H1 (cell line): ENCODE measurements at regions not wholly inside any gene's neighbourhood (a gene's known extent, or its start where the extent isn't known, plus 50 kb on each side); places are given as distances from the start of the nearest gene placed in this dataset.

ENCODE experiments used
- CTCF ChIA-PET: fragments of 300-600 bp; sonication (Branson Sonifier 250); formaldehyde crosslinking; loops from one replicate; lab custom pipeline; 2021; ENCODE audit not compliant: partially characterized antibody; lab: Charles Lee
- POLR2A ChIA-PET: fragments of 300-600 bp; sonication (Branson Sonifier 250); formaldehyde crosslinking; loops from one replicate; lab custom pipeline; 2021; ENCODE audit warnings: inconsistent platforms; ENCODE audit not compliant: partially characterized antibody; lab: Charles Lee
- DNase-seq, 2 experiments: peaks; one replicate each; pipeline versions ENCODE4 v3.0.0 to v3.0.0-alpha.2; 2010 to 2022; ENCODE audit warnings: low spot score in 2 of 2, low read depth in 1 of 2, mixed read lengths in 1 of 2
- FAIRE-seq: peaks from 2 replicates; lab custom pipeline; 2011; peaks lifted over from hg19 to GRCh38; lab: Jason Lieb, UNC
- H2AFZ ChIP-seq: 2 replicates; pipeline ENCODE4 v1.8.1; 2012; ENCODE audit warnings: low read length, inconsistent platforms
- H2AK5ac ChIP-seq: 2 replicates; pipeline ENCODE4 v1.6.1; 2013; ENCODE audit warnings: low read depth, low read length
- H2BK120ac ChIP-seq: replicated peaks from 2 replicates; pipeline ENCODE3; 2013; ENCODE audit warnings: low read depth, low read length, inconsistent platforms
- H2BK12ac ChIP-seq: 2 replicates; pipeline ENCODE4 v1.6.1; 2013; ENCODE audit warnings: low read depth, low read length
- H2BK15ac ChIP-seq: 2 replicates; pipeline ENCODE4 v1.6.1; 2013; ENCODE audit warnings: low read length
- H2BK20ac ChIP-seq: 2 replicates; pipeline ENCODE4 v1.6.1; 2013; ENCODE audit warnings: low read length
- H2BK5ac ChIP-seq: 2 replicates; pipeline ENCODE4 v1.6.1; 2013; ENCODE audit warnings: low read depth, low read length
- H3K14ac ChIP-seq: 2 replicates; pipeline ENCODE4 v1.6.1; 2013; ENCODE audit warnings: inconsistent platforms; ENCODE audit not compliant: insufficient read length
- H3K18ac ChIP-seq: 2 replicates; pipeline ENCODE4 v1.6.1; 2013; ENCODE audit warnings: low read length; ENCODE audit errors: extremely low read depth
- H3K23ac ChIP-seq: 2 replicates; pipeline ENCODE4 v1.6.1; 2013; ENCODE audit warnings: inconsistent platforms; ENCODE audit not compliant: insufficient read length
- H3K23me2 ChIP-seq: 2 replicates; pipeline ENCODE4 v1.6.1; 2013; ENCODE audit warnings: low read depth, low read length
- H3K27ac ChIP-seq: 2 replicates; pipeline ENCODE4 v1.6.1; 2011; ENCODE audit warnings: low read depth, low read length, inconsistent platforms
- H3K27me3 ChIP-seq, 4 experiments: replicated peaks in 1 of 4; 1 replicate in 1 of 4; 2 replicates in 3 of 4; pipeline versions ENCODE4 v1.6.1 to v1.8.1; 2011 to 2013; ENCODE audit warnings: low read length in 3 of 4, mild to moderate bottlenecking in 3 of 4, inconsistent platforms in 2 of 4, mixed read lengths in 2 of 4, moderate library complexity in 1 of 4; ENCODE audit not compliant: control insufficient read depth in 3 of 4, insufficient read depth in 3 of 4; ENCODE audit errors: extremely low read depth in 1 of 4
- H3K36me3 ChIP-seq, 4 experiments: 2 replicates each; pipeline versions ENCODE4 v1.6.1 to v1.8.1; 2011 to 2013; ENCODE audit warnings: mild to moderate bottlenecking in 4 of 4, low read length in 3 of 4, moderate library complexity in 2 of 4, control low read depth in 1 of 4, inconsistent platforms in 1 of 4; ENCODE audit not compliant: insufficient read depth in 4 of 4, control insufficient read depth in 2 of 4
- H3K4ac ChIP-seq: replicated peaks from 2 replicates; pipeline ENCODE3; 2013; ENCODE audit warnings: low read length, low read depth, mixed read lengths, inconsistent platforms; ENCODE audit not compliant: insufficient read length
- H3K4me1 ChIP-seq, 4 experiments: replicated peaks in 1 of 4; 1 replicate in 1 of 4; 2 replicates in 3 of 4; pipeline versions ENCODE4 v1.6.1 to v1.8.1; 2011 to 2013; ENCODE audit warnings: low read length in 3 of 4, inconsistent platforms in 2 of 4, mixed read lengths in 1 of 4; ENCODE audit not compliant: insufficient read depth in 4 of 4, control insufficient read depth in 3 of 4
- H3K4me2 ChIP-seq, 2 experiments: 2 replicates each; pipeline versions ENCODE4 v1.6.1 to v1.8.1; 2011 to 2013; ENCODE audit warnings: low read depth in 2 of 2, low read length in 2 of 2, control low read depth in 1 of 2, inconsistent platforms in 1 of 2, mild to moderate bottlenecking in 1 of 2; ENCODE audit not compliant: insufficient read depth in 1 of 2
- H3K4me3 ChIP-seq, 4 experiments: fragments of 200-600, 300-600 bp in 1 of 4; sonication (generic), shearing (Covaris generic), sonication (Bioruptor Twin) in 1 of 4; 2 replicates each; pipeline versions ENCODE4 v1.5.1 to v1.8.1; 2011 to 2016; ENCODE audit warnings: low read length in 4 of 4, low read depth in 3 of 4, control low read depth in 2 of 4, inconsistent platforms in 2 of 4, mild to moderate bottlenecking in 2 of 4, mixed read lengths in 1 of 4, moderate library complexity in 1 of 4; ENCODE audit not compliant: insufficient read depth in 2 of 4; ENCODE audit errors: extremely low read depth in 1 of 4
- H3K56ac ChIP-seq: replicated peaks from 2 replicates; pipeline ENCODE3; 2013; ENCODE audit warnings: low read depth, mild to moderate bottlenecking, mixed read lengths, low read length, inconsistent platforms; ENCODE audit not compliant: insufficient read length
- H3K79me1 ChIP-seq: 2 replicates; pipeline ENCODE4 v1.6.1; 2013; ENCODE audit warnings: low read depth, low read length, control low read depth
- H3K79me2 ChIP-seq, 2 experiments: 2 replicates each; pipeline versions ENCODE4 v1.6.1 to v1.8.1; 2012 to 2013; ENCODE audit warnings: low read length in 2 of 2, mild to moderate bottlenecking in 2 of 2, inconsistent platforms in 1 of 2; ENCODE audit not compliant: insufficient read depth in 2 of 2, control insufficient read depth in 1 of 2
- H3K9ac ChIP-seq, 4 experiments: replicated peaks in 1 of 4; 1 replicate in 1 of 4; 2 replicates in 3 of 4; pipeline versions ENCODE4 v1.6.1 to v1.8.1; 2011 to 2013; ENCODE audit warnings: low read depth in 3 of 4, low read length in 3 of 4, control low read depth in 2 of 4, mild to moderate bottlenecking in 2 of 4, moderate library complexity in 2 of 4, inconsistent platforms in 1 of 4; ENCODE audit errors: extremely low read depth in 1 of 4
- H3K9me3 ChIP-seq, 2 experiments: 2 replicates each; pipeline versions ENCODE4 v1.6.1 to v1.8.1; 2012 to 2013; ENCODE audit warnings: mild to moderate bottlenecking in 2 of 2, moderate library complexity in 2 of 2, control low read depth in 1 of 2, inconsistent platforms in 1 of 2, low read depth in 1 of 2, low read length in 1 of 2, mixed read lengths in 1 of 2; ENCODE audit not compliant: insufficient read depth in 2 of 2
- H4K20me1 ChIP-seq, 2 experiments: replicated peaks in 1 of 2; 2 replicates each; pipeline versions ENCODE3 to v1.8.1; 2011 to 2013; ENCODE audit warnings: inconsistent platforms in 2 of 2, low read length in 2 of 2, mild to moderate bottlenecking in 1 of 2; ENCODE audit not compliant: insufficient read depth in 2 of 2, control insufficient read depth in 1 of 2
- H4K5ac ChIP-seq: 2 replicates; pipeline ENCODE4 v1.6.1; 2013; ENCODE audit warnings: low read length, low read depth, mixed read lengths, inconsistent platforms; ENCODE audit not compliant: insufficient read length
- H4K8ac ChIP-seq: 2 replicates; pipeline ENCODE4 v1.8.0; 2013; ENCODE audit warnings: mild to moderate bottlenecking, moderate library complexity, low read length, inconsistent platforms; ENCODE audit not compliant: insufficient read depth; ENCODE audit errors: extremely low read depth
- H4K91ac ChIP-seq: replicated peaks from 2 replicates; pipeline ENCODE3; 2013; ENCODE audit warnings: low read length, mixed read lengths, inconsistent platforms; ENCODE audit not compliant: insufficient read length
- EGR1 ChIP-seq: IDR thresholded peaks from 2 replicates; pipeline ENCODE4 v1.6.1; 2011; ENCODE audit warnings: low read depth, low read length, borderline replicate concordance
- FOSL1 ChIP-seq: IDR thresholded peaks from 2 replicates; pipeline ENCODE4 v1.6.1; 2011; ENCODE audit warnings: mild to moderate bottlenecking, low read depth, low read length, moderate library complexity; ENCODE audit not compliant: insufficient read depth
- JUND ChIP-seq: IDR thresholded peaks from 2 replicates; pipeline ENCODE4 v1.6.1; 2011; ENCODE audit warnings: mild to moderate bottlenecking, improper control_type of control experiment, low read length
- KDM4A ChIP-seq: IDR thresholded peaks from one replicate; pipeline ENCODE4 v1.7.1; 2012; ENCODE audit warnings: low read depth, mild to moderate bottlenecking, moderate library complexity, low read length, inconsistent platforms; ENCODE audit not compliant: severe bottlenecking
- WGBS, 2 experiments: shearing (Covaris generic) in 1 of 2; methylation state at CpG; one replicate each; pipeline versions ENCODE4 v1.1.6 to v1.1.7; 2013 to 2015; ENCODE audit warnings: low lambda C conversion rate in 2 of 2, mixed read lengths in 2 of 2, inconsistent platforms in 1 of 2, low coverage in 1 of 2, missing lambda C conversion rate in 1 of 2; ENCODE audit not compliant: insufficient replicate concordance in 2 of 2, insufficient coverage in 1 of 2, insufficient read length in 1 of 2; ENCODE audit errors: extremely low coverage in 1 of 2, missing lambda C conversion rate in 1 of 2; 5-methylcytosine and 5-hydroxymethylcytosine counted together

DNA sequence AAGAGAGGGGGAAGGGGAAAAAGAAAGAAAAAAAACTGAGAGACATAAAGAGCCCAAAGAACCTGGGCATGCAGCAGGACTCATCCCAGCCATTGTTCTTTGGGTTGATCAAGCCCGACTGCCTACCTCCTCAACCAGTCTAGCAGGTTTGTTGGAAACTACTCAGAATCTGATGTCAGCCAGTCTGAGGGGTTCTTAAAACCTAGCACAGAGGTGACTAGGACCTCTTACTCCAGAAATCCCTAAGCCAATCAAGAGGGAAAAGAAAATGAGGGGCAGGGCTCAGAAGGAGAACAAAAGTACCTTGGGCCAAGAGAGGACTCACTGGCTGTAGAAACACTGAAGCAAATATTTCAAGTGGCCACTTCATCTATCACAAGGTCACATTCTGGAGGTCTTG lies 228.0 kb downstream of the AASDHPPT start:
- CTCF ChIA-PET: interaction anchor here (1.6 kb wide), 1 partner anchor 712 kb away, joined by 4 read pairs; the partner anchor contains the start of gene GUCY1A2
- H3K79me2 ChIP-seq: no peaks in the 10 kb centered on the region
- FAIRE-seq: no peak
- no peak overlapping the region for H3K9ac ChIP-seq
- H3K79me1 ChIP-seq: no peaks in the 10 kb centered on the region
- no peaks in the 10 kb centered on the region for H3K27me3 ChIP-seq
- H3K23ac ChIP-seq: no peak overlapping the region
- POLR2A ChIA-PET: no interaction called here
- WGBS, 2 experiments: 91% methylated on average over 1 of the region's 1 CpG; no CpG with 5 or more reads in 1 of the 2 experiments
- DNase-seq: no peak
- no peaks in the 10 kb centered on the region for H3K23me2 ChIP-seq
- no peak overlapping the region for H2BK5ac ChIP-seq
- H3K36me3 ChIP-seq: no peaks in the 10 kb centered on the region; a peak in 1 of 8 replicates
- no peak overlapping the region for H3K18ac ChIP-seq
- H3K4ac ChIP-seq: no peak overlapping the region
- no peak overlapping the region for H2AFZ ChIP-seq
- no peak overlapping the region for H2BK120ac ChIP-seq
- H3K4me2 ChIP-seq: no peak overlapping the region
- H4K5ac ChIP-seq: no peak overlapping the region
- H3K4me3 ChIP-seq: no peak overlapping the region
- H4K8ac ChIP-seq: no peak overlapping the region
- H3K56ac ChIP-seq: no peak overlapping the region
- H2AK5ac ChIP-seq: no peak overlapping the region
- H3K9me3 ChIP-seq: peaks cover 19 to 22% of the 10 kb centered on the region in 2 experiments
- H4K20me1 ChIP-seq: no peaks in the 10 kb centered on the region
- H2BK20ac ChIP-seq: no peak overlapping the region
- no peak overlapping the region for H4K91ac ChIP-seq
- H3K4me1 ChIP-seq: no peaks in the 10 kb centered on the region
- H3K27ac ChIP-seq: no peak overlapping the region
- no peak overlapping the region for H2BK12ac ChIP-seq
- H2BK15ac ChIP-seq: no peak overlapping the region
- H3K14ac ChIP-seq: no peak overlapping the region
- no peak for TF ChIP-seq KDM4A
- no peak for TF ChIP-seq EGR1
- TF ChIP-seq FOSL1: no peak
- no peak for TF ChIP-seq JUND
